ENCODE measurements at regions not wholly inside any gene's neighbourhood (a gene's known extent, or its start where the extent isn't known, plus 50 kb on each side); places are given as distances from the start of the nearest gene placed in this dataset.

GRCh38 chr13:33629605-33630360 lies 188.2 kb upstream of the RFC3 start:
- no peak for TF ChIP-seq GATA3 (IDR thresholded peaks at IDR 0.05; ENCODE audit: low read depth, low read length)
- no peak for TF ChIP-seq GATA2 (IDR thresholded peaks at IDR 0.05; ENCODE audit: low read depth, low read length)

- no peak for TF ChIP-seq GATA3 (IDR thresholded peaks at IDR 0.05; ENCODE audit: low read depth, low read length)
- no peak for TF ChIP-seq GATA2 (IDR thresholded peaks at IDR 0.05; ENCODE audit: low read depth, low read length)
These were observed 184.0 kb upstream of the RFC3 start for GRCh38 chr13:33633701-33634545.

GRCh38 chr13:33634546-33634982 lies 183.4 kb upstream of the RFC3 start:
- TF ChIP-seq GATA2 (IDR thresholded peaks at IDR 0.05; ENCODE audit: low read depth, low read length): no peak
- no peak for TF ChIP-seq GATA3 (IDR thresholded peaks at IDR 0.05; ENCODE audit: low read depth, low read length)

GRCh38 chr13:33636243-33636642 lies 181.7 kb upstream of the RFC3 start:
- TF ChIP-seq GATA3 (IDR thresholded peaks at IDR 0.05; ENCODE audit: low read depth, low read length) (no peak), GATA2 (IDR thresholded peaks at IDR 0.05; ENCODE audit: low read depth, low read length) (no peak)

GRCh38 chr13:33636955-33637670 lies 180.8 kb upstream of the RFC3 start:
- TF ChIP-seq GATA2 (IDR thresholded peaks at IDR 0.05; ENCODE audit: low read depth, low read length) (no peak), GATA3 (IDR thresholded peaks at IDR 0.05; ENCODE audit: low read depth, low read length) (no peak)

GRCh38 chr13:33637978-33638743 lies 179.8 kb upstream of the RFC3 start:
- no peak for TF ChIP-seq GATA3 (IDR thresholded peaks at IDR 0.05; ENCODE audit: low read depth, low read length)

- TF ChIP-seq GATA2 (IDR thresholded peaks at IDR 0.05; ENCODE audit: low read depth, low read length) (no peak), GATA3 (IDR thresholded peaks at IDR 0.05; ENCODE audit: low read depth, low read length) (no peak)
These were observed 178.8 kb upstream of the RFC3 start for GRCh38 chr13:33639158-33639557.

GRCh38 chr13:33639626-33640080 lies 178.3 kb upstream of the RFC3 start:
- no peak for TF ChIP-seq GATA3 (IDR thresholded peaks at IDR 0.05; ENCODE audit: low read depth, low read length)
- TF ChIP-seq GATA2 (IDR thresholded peaks at IDR 0.05; ENCODE audit: low read depth, low read length): no peak

- TF ChIP-seq GATA3 (IDR thresholded peaks at IDR 0.05; ENCODE audit: low read depth, low read length) (no peak), GATA2 (IDR thresholded peaks at IDR 0.05; ENCODE audit: low read depth, low read length) (no peak)
These were observed 177.1 kb upstream of the RFC3 start for GRCh38 chr13:33640832-33641231.

- TF ChIP-seq GATA3 (IDR thresholded peaks at IDR 0.05; ENCODE audit: low read depth, low read length) (no peak), GATA2 (IDR thresholded peaks at IDR 0.05; ENCODE audit: low read depth, low read length) (no peak)
These were observed 175.4 kb upstream of the RFC3 start for GRCh38 chr13:33642374-33643065.

GRCh38 chr13:33644581-33645543 lies 173.1 kb upstream of the RFC3 start:
- no peak for TF ChIP-seq GATA3 (IDR thresholded peaks at IDR 0.05; ENCODE audit: low read depth, low read length)
- no peak for TF ChIP-seq GATA2 (IDR thresholded peaks at IDR 0.05; ENCODE audit: low read depth, low read length)
